Esophagus muscularis mucosa (tissue), 4 donors: ENCODE measurements at regions not wholly inside any gene's neighbourhood (a gene's known extent, or its start where the extent isn't known, plus 50 kb on each side); places are given as distances from the start of the nearest gene placed in this dataset.

ENCODE experiments used
- EP300 ChIP-seq: sonication (generic); formaldehyde crosslinking; IDR thresholded peaks from one replicate; pipeline ENCODE4 v1.6.1; 2017; ENCODE audit warnings: antibody characterized with exemption
- POLR2A ChIP-seq: fragments of 450-650 bp; IDR thresholded peaks from one replicate; pipeline ENCODE4 v1.6.1; 2017; ENCODE audit warnings: antibody characterized with exemption, moderate library complexity, mild to moderate bottlenecking, low read depth
- POLR2AphosphoS5 ChIP-seq, 2 donors: sonication (generic); formaldehyde crosslinking; IDR thresholded peaks; one replicate each; pipeline ENCODE4 v1.6.1; 2017; ENCODE audit warnings: antibody characterized with exemption in 2 of 2
- TF ChIP-seq, protein P1 (sequence below), 3 experiments: fragments of 200-600 bp in 2 of 3; fragments of 450-650 bp in 1 of 3; sonication (generic) in 2 of 3; IDR thresholded peaks; one replicate each; pipeline ENCODE4 v1.5.1; 2017 to 2019; ENCODE audit warnings: antibody characterized with exemption in 3 of 3, mild to moderate bottlenecking in 2 of 3, moderate library complexity in 1 of 3

DNA sequence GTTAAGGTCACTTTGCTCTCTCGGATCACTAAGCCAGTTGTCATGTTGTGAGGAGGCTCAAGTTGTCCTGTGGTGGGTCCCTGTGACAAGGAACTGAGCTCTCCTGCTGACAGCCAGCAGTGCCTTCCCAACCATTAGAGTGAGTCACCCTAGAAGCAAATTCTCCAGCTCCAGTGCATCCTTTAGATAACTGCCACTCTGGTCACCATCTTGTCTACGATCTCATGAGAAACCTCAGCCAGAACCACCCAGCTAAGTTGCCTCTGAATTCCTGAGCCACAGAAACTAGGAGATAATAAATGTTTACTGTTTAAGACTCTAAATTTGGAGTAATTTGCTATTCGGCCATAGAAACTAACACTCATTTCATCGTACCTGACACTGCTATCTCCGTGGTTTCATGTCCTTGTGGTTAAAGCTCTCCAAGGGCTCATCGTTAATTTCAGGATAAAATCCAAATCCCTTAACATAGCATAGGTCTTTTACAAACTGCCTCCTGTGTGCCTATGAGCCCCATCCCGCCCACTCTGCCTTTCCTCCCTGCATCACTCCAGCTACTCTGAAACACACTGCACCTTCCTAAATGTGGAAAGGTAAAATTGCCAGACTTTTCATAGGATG, 56.5 kb upstream of the WIPF3 start:
- TF ChIP-seq, protein P1, sequence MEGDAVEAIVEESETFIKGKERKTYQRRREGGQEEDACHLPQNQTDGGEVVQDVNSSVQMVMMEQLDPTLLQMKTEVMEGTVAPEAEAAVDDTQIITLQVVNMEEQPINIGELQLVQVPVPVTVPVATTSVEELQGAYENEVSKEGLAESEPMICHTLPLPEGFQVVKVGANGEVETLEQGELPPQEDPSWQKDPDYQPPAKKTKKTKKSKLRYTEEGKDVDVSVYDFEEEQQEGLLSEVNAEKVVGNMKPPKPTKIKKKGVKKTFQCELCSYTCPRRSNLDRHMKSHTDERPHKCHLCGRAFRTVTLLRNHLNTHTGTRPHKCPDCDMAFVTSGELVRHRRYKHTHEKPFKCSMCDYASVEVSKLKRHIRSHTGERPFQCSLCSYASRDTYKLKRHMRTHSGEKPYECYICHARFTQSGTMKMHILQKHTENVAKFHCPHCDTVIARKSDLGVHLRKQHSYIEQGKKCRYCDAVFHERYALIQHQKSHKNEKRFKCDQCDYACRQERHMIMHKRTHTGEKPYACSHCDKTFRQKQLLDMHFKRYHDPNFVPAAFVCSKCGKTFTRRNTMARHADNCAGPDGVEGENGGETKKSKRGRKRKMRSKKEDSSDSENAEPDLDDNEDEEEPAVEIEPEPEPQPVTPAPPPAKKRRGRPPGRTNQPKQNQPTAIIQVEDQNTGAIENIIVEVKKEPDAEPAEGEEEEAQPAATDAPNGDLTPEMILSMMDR (IDR thresholded peaks at IDR 0.05), result no peak
- TF ChIP-seq POLR2A, result no peak
- no peak for TF ChIP-seq EP300
- TF ChIP-seq POLR2AphosphoS5 (IDR thresholded peaks at IDR 0.05), result no peak
